ENCODE measurements at regions not wholly inside any gene's neighbourhood (a gene's known extent, or its start where the extent isn't known, plus 50 kb on each side); places are given as distances from the start of the nearest gene placed in this dataset.
"Not testable (repeated sequence)": the region's sequence is repeated elsewhere in the genome, so short reads cannot be mapped to it uniquely, and the experiment has no call there.

DNA sequence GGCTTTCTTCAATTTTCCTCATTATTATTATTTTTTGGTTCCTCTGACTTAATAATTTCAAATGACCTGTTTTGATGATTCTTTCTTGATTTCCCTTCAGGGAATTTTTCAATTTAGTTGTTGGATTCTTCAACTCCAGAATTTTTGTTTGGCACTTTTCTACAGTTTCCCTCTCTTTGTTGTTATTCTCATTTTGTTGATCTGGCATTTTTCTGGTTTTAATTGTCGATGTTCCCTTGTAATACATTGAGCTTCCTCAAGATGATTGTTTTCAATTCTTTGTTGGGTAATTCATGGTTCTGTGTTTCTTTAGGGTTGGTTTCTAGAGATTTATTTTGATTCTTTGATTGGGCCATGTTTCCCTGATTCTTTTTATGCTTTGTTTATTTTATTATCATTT lies 67.8 kb upstream of the DNAJC1 start:
- Histone ChIP-seq H3K4me3 (no peak overlapping the region), H3K27ac (no peak overlapping the region), H3K36me3 (no peaks in the 10 kb centered on the region), H3K9me3 (no peaks in the 10 kb centered on the region), H3K27me3 (no peaks in the 10 kb centered on the region), H3K4me1 (no peaks in the 10 kb centered on the region)
- DNase-seq = no peak
- ATAC-seq = no peak
- intact Hi-C loops (cut with DNase I; ENCODE audit: low total_unique reads) (no loop called here), in situ Hi-C loops (cut with MboI; ENCODE audit: low sequenced_read_pairs in 4 of 4) (no loop called here)
- no peak for TF ChIP-seq POLR2A (IDR thresholded peaks at IDR 0.05)
- TF ChIP-seq, protein P1, sequence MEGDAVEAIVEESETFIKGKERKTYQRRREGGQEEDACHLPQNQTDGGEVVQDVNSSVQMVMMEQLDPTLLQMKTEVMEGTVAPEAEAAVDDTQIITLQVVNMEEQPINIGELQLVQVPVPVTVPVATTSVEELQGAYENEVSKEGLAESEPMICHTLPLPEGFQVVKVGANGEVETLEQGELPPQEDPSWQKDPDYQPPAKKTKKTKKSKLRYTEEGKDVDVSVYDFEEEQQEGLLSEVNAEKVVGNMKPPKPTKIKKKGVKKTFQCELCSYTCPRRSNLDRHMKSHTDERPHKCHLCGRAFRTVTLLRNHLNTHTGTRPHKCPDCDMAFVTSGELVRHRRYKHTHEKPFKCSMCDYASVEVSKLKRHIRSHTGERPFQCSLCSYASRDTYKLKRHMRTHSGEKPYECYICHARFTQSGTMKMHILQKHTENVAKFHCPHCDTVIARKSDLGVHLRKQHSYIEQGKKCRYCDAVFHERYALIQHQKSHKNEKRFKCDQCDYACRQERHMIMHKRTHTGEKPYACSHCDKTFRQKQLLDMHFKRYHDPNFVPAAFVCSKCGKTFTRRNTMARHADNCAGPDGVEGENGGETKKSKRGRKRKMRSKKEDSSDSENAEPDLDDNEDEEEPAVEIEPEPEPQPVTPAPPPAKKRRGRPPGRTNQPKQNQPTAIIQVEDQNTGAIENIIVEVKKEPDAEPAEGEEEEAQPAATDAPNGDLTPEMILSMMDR (IDR thresholded peaks at IDR 0.05 in 4 of 5, conservative IDR thresholded peaks at IDR 0.05 in 1 of 5) = no peak

DNA sequence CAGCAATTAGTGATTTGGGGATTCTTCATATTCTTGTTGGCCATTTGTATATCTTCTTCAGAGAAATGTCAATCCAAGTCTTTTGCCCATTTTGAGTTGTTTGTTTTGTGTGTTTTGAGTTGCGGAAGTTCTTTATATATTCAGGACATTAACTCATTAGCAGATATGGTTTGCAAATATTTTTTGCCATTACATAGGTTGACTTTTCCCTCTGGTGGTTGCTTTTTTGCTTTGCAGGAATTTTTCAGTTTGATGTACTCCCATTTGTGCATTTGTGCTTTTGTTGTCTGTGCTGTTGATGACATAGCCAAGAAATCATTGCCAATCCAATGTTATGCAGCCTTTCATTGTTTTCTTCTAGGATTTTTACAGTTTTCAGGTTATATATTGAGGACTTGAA lies 63.6 kb upstream of the DNAJC1 start:
- Histone ChIP-seq H3K27me3 (no peaks in the 10 kb centered on the region), H3K4me3 (no peak overlapping the region), H3K36me3 (no peaks in the 10 kb centered on the region), H3K27ac (no peak overlapping the region), H3K4me1 (no peaks in the 10 kb centered on the region), H3K9me3 (no peaks in the 10 kb centered on the region)
- in situ Hi-C loops (cut with MboI; ENCODE audit: low sequenced_read_pairs in 4 of 4) = no loop called here
- DNase-seq (no peak), ATAC-seq (no peak)
- intact Hi-C loops (cut with DNase I; ENCODE audit: low total_unique reads) = no loop called here
- TF ChIP-seq POLR2A (IDR thresholded peaks at IDR 0.05) = no peak
- TF ChIP-seq, protein P1 (IDR thresholded peaks at IDR 0.05 in 4 of 5, conservative IDR thresholded peaks at IDR 0.05 in 1 of 5) = no peak

DNA sequence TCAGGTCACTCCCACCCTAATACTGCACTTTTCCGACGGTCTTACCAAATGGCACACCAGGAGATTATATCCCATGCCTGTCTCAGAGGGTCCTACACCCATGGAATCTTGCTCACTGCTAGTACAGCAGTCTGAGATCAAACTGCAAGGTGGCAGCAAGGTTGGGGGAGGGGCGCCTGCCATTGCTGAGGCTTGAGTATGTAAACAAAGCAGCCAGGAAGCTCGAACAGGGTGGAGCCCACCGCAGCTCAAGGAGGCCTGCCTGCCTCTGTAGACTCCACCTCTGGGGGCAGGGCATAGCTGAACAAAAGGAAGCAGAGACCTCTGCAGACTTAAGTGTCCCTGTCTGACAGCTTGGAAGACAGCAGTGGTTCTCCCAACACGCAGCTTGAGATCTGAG lies 57.5 kb upstream of the DNAJC1 start:
- in situ Hi-C loops (cut with MboI; ENCODE audit: low sequenced_read_pairs in 4 of 4) = not testable (repeated sequence)

DNA sequence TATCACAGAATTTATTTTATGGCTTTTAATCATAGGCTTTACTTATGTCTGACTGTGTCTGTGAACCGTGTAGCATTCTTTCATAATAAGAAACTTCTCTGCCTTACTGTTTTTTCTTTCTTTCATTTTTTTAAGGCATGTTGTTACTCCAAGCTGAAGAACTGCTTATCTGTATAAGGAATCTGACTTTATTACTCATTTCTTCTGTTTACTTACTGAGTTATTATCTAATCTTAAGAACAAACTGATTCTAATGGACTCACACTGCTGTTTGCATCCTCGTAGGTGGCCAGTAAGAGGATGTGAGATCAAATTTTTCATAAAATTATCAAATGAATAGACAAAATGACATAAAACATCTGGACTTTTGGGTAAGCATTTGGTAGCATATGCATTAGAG lies 54.7 kb upstream of the DNAJC1 start:
- no peak for TF ChIP-seq POLR2A (IDR thresholded peaks at IDR 0.05)
- TF ChIP-seq, protein P1 (IDR thresholded peaks at IDR 0.05 in 4 of 5, conservative IDR thresholded peaks at IDR 0.05 in 1 of 5) = no peak
- in situ Hi-C loops (cut with MboI; ENCODE audit: low sequenced_read_pairs in 4 of 4) (no loop called here), intact Hi-C loops (cut with DNase I; ENCODE audit: low total_unique reads) (no loop called here)
- Histone ChIP-seq H3K27me3 (no peaks in the 10 kb centered on the region), H3K27ac (no peak overlapping the region), H3K4me1 (no peaks in the 10 kb centered on the region), H3K36me3 (no peaks in the 10 kb centered on the region), H3K9me3 (no peaks in the 10 kb centered on the region), H3K4me3 (no peak overlapping the region)
- no peak for DNase-seq
- ATAC-seq = no peak

More for the DNA sequence above, 57.5 kb upstream of the DNAJC1 start:
- H3K27ac ChIP-seq; H3K9me3 ChIP-seq; ATAC-seq; intact Hi-C loops (cut with DNase I; ENCODE audit: low total_unique reads); H3K36me3 ChIP-seq; DNase-seq; H3K4me1 ChIP-seq; H3K4me3 ChIP-seq; H3K27me3 ChIP-seq: not testable (repeated sequence)

DNA sequence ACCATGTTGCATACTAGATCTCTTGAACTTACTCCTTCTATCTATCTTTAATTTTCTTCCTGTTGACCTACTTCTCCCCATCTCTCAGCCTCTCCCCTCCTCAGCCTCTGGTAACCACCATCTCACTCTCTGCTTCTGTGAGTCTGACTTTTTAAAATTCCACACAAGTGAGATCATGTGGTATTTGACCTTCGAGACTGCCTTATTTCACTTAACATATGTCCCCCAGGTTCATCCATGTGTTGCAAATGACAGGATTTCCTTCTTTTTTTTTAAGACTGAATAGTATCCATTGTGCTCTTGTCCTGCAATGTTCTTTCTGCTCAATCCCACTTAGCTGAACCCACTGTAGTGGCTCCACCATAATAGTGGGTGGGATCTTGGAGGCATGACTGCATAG lies 51.4 kb upstream of the DNAJC1 start:
- no peak for TF ChIP-seq POLR2A (IDR thresholded peaks at IDR 0.05)
- TF ChIP-seq, protein P1 (IDR thresholded peaks at IDR 0.05 in 4 of 5, conservative IDR thresholded peaks at IDR 0.05 in 1 of 5) = no peak
- no peaks in the 10 kb centered on the region for H3K27me3 ChIP-seq
- no peaks in the 10 kb centered on the region for H3K9me3 ChIP-seq
- DNase-seq (no peak), ATAC-seq (no peak)
- H3K4me3 ChIP-seq = no peak overlapping the region
- in situ Hi-C loops (cut with MboI; ENCODE audit: low sequenced_read_pairs in 4 of 4) (no loop called here), intact Hi-C loops (cut with DNase I; ENCODE audit: low total_unique reads) (no loop called here)
- H3K36me3 ChIP-seq = no peaks in the 10 kb centered on the region
- H3K27ac ChIP-seq = no peak overlapping the region
- H3K4me1 ChIP-seq = no peaks in the 10 kb centered on the region

All from gastrocnemius medialis (tissue), 4 donors.